ENCODE measurements at regions not wholly inside any gene's neighbourhood (a gene's known extent, or its start where the extent isn't known, plus 50 kb on each side); places are given as distances from the start of the nearest gene placed in this dataset.

DNA sequence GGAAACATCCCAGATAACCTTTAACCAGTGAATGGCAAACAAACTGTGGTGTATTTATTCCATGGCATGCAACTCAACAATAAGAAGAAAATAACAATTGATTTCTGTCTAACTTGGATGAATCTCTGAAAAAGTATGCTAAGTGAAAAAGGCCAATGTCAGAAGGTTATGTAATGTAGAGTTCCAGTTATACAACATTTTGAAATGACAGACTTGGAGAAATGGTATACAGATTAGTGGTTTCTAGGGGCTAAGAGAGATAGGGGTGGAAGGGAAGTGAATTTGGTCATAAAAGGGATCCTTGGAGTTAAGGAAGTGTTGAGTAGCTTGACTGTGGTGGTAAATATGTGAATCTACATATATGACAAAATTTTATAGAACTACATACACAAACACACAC is 269.4 kb upstream of the SUCLG2 start:
- H3K27me3 ChIP-seq (ENCODE audit: control insufficient read depth, low read length): no peaks in the 10 kb centered on the region
- no peaks in the 10 kb centered on the region for H3K79me2 ChIP-seq (ENCODE audit: control insufficient read depth, low read length)
- no peaks in the 10 kb centered on the region for H3K4me1 ChIP-seq (ENCODE audit: control insufficient read depth, low read length)
- no peak overlapping the region for H3K27ac ChIP-seq (ENCODE audit: low read depth, low read length)
- no peaks in the 10 kb centered on the region for H3K36me3 ChIP-seq (ENCODE audit: control insufficient read depth, low read length)
- no peak overlapping the region for H3K4me3 ChIP-seq (ENCODE audit: low read length)
- H4K20me1 ChIP-seq (ENCODE audit: control insufficient read depth, insufficient read depth, low read depth, low read length): no peaks in the 10 kb centered on the region
- no peaks in the 10 kb centered on the region for H3F3A ChIP-seq (ENCODE audit: control insufficient read depth, insufficient read depth)
- H3K9me3 ChIP-seq (ENCODE audit: control insufficient read depth, insufficient read depth, low read length): 0 out of 2 replicates have a peak, but pooled peaks cover 6% of the 10 kb centered on the region
- H3K9me2 ChIP-seq (replicated peaks; ENCODE audit: control insufficient read depth, low read length): no peaks in the 10 kb centered on the region
- no peak for TF ChIP-seq EZH2phosphoT487 (IDR thresholded peaks at IDR 0.05; ENCODE audit: borderline replicate concordance, low read length)
- TF ChIP-seq, protein P1, sequence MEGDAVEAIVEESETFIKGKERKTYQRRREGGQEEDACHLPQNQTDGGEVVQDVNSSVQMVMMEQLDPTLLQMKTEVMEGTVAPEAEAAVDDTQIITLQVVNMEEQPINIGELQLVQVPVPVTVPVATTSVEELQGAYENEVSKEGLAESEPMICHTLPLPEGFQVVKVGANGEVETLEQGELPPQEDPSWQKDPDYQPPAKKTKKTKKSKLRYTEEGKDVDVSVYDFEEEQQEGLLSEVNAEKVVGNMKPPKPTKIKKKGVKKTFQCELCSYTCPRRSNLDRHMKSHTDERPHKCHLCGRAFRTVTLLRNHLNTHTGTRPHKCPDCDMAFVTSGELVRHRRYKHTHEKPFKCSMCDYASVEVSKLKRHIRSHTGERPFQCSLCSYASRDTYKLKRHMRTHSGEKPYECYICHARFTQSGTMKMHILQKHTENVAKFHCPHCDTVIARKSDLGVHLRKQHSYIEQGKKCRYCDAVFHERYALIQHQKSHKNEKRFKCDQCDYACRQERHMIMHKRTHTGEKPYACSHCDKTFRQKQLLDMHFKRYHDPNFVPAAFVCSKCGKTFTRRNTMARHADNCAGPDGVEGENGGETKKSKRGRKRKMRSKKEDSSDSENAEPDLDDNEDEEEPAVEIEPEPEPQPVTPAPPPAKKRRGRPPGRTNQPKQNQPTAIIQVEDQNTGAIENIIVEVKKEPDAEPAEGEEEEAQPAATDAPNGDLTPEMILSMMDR (IDR thresholded peaks at IDR 0.05; ENCODE audit: low read depth, low read length, poor library complexity, severe bottlenecking): no peak
- no peak overlapping the region for H3K4me2 ChIP-seq (ENCODE audit: low read length)

DNA sequence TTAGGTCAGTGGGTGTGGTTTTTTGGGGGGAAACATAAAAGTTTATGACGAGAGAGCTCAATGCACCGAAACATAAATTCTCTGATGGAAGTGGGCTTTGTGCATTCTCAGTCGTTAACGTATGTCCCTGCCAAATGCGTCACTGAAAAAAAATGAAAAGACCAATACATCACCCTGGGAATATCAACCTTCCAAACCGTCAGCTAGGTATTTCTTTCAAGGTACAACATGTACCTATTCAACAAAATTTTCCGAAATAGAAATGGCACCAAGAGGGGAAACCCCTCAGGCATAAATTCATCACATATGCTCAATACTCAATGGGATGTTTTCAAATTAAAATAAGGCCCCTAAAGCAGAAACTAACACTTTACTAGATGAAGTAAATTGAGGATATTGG is 266.6 kb upstream of the SUCLG2 start:
- H3K4me1 ChIP-seq (ENCODE audit: control insufficient read depth, low read length): no peaks in the 10 kb centered on the region
- no peak overlapping the region for H3K4me3 ChIP-seq (ENCODE audit: low read length)
- no peaks in the 10 kb centered on the region for H4K20me1 ChIP-seq (ENCODE audit: control insufficient read depth, insufficient read depth, low read depth, low read length)
- H3K36me3 ChIP-seq (ENCODE audit: control insufficient read depth, low read length): no peaks in the 10 kb centered on the region
- no peaks in the 10 kb centered on the region for H3K79me2 ChIP-seq (ENCODE audit: control insufficient read depth, low read length)
- no peak overlapping the region for H3K4me2 ChIP-seq (ENCODE audit: low read length)
- H3K9me2 ChIP-seq (replicated peaks; ENCODE audit: control insufficient read depth, low read length): no peaks in the 10 kb centered on the region
- H3K27me3 ChIP-seq (ENCODE audit: control insufficient read depth, low read length): no peaks in the 10 kb centered on the region
- no peaks in the 10 kb centered on the region for H3F3A ChIP-seq (ENCODE audit: control insufficient read depth, insufficient read depth)
- H3K9me3 ChIP-seq (ENCODE audit: control insufficient read depth, insufficient read depth, low read length): peaks cover 6% of the 10 kb centered on the region; the same call in 1 of the 2 replicates
- no peak overlapping the region for H3K27ac ChIP-seq (ENCODE audit: low read depth, low read length)
- no peak for TF ChIP-seq EZH2phosphoT487 (IDR thresholded peaks at IDR 0.05; ENCODE audit: borderline replicate concordance, low read length)
- TF ChIP-seq, protein P1 (IDR thresholded peaks at IDR 0.05; ENCODE audit: low read depth, low read length, poor library complexity, severe bottlenecking): no peak

DNA sequence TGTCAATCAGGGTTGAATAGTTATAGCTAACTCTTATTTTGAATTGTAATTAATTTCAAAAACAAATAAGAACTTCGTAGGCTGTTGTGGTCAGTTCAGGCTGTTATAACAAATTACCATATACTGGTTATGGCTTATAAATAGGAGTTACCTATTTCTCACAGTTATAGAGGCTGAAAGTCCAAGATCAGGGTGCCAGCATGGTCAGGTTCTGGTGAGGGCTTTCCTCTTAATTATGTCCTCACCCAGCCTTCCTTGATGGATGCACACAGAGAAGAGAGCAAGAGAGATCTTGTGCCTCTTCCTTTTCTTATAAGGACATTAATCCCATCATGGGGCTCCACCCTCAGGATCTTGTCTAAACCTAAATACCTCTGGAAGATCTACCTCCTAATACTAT is 265.9 kb upstream of the SUCLG2 start:
- Histone ChIP-seq H3K4me3 (ENCODE audit: low read length) (no peak overlapping the region), H3K9me3 (ENCODE audit: control insufficient read depth, insufficient read depth, low read length) (peaks cover 6% of the 10 kb centered on the region; the same call in 1 of the 2 replicates), H4K20me1 (ENCODE audit: control insufficient read depth, insufficient read depth, low read depth, low read length) (no peaks in the 10 kb centered on the region), H3K27ac (ENCODE audit: low read depth, low read length) (no peak overlapping the region), H3K4me1 (ENCODE audit: control insufficient read depth, low read length) (no peaks in the 10 kb centered on the region), H3K4me2 (ENCODE audit: low read length) (no peak overlapping the region), H3K9me2 (replicated peaks; ENCODE audit: control insufficient read depth, low read length) (no peaks in the 10 kb centered on the region), H3K27me3 (ENCODE audit: control insufficient read depth, low read length) (no peaks in the 10 kb centered on the region), H3K36me3 (ENCODE audit: control insufficient read depth, low read length) (no peaks in the 10 kb centered on the region), H3K79me2 (ENCODE audit: control insufficient read depth, low read length) (no peaks in the 10 kb centered on the region), H3F3A (ENCODE audit: control insufficient read depth, insufficient read depth) (no peaks in the 10 kb centered on the region)
- TF ChIP-seq, protein P1 (IDR thresholded peaks at IDR 0.05; ENCODE audit: low read depth, low read length, poor library complexity, severe bottlenecking): no peak
- no peak for TF ChIP-seq EZH2phosphoT487 (IDR thresholded peaks at IDR 0.05; ENCODE audit: borderline replicate concordance, low read length)
